ENCODE measurements at regions not wholly inside any gene's neighbourhood (a gene's known extent, or its start where the extent isn't known, plus 50 kb on each side); places are given as distances from the start of the nearest gene placed in this dataset.

GRCh38 chr13:29654843-29655547, 59.5 kb upstream of the SLC7A1 start:
- Histone ChIP-seq H3K27ac (no peak overlapping the region), H3K36me3 (replicated peaks) (no peaks in the 10 kb centered on the region), H3K4me3 (ENCODE audit: low read depth, low read length) (no peak overlapping the region), H3K27me3 (replicated peaks) (no peaks in the 10 kb centered on the region)
- peak; percentile 46 for DNase-seq
- no peak for TF ChIP-seq CTCF (IDR thresholded peaks at IDR 0.05; ENCODE audit: low read depth, low read length, missing control alignments)
- in situ Hi-C loops (cut with HindIII; ENCODE audit: low pct_ligation_motif_present, low sequenced_read_pairs), result no loop called here

- H3K36me3 ChIP-seq (replicated peaks), result no peaks in the 10 kb centered on the region
- H3K27ac ChIP-seq, result no peak overlapping the region
- no peak overlapping the region for H3K4me3 ChIP-seq (ENCODE audit: low read depth, low read length)
- in situ Hi-C loops (cut with HindIII; ENCODE audit: low pct_ligation_motif_present, low sequenced_read_pairs), result no loop called here
- no peaks in the 10 kb centered on the region for H3K27me3 ChIP-seq (replicated peaks)
- DNase-seq, result no peak
- TF ChIP-seq CTCF (IDR thresholded peaks at IDR 0.05; ENCODE audit: low read depth, low read length, missing control alignments), result no peak
These were observed 58.9 kb upstream of the SLC7A1 start for GRCh38 chr13:29654384-29654783.

GRCh38 chr13:29648760-29649159, 53.3 kb upstream of the SLC7A1 start:
- Histone ChIP-seq H3K36me3 (replicated peaks) (no peaks in the 10 kb centered on the region), H3K4me3 (ENCODE audit: low read depth, low read length) (no peak overlapping the region), H3K27ac (no peak overlapping the region), H3K27me3 (replicated peaks) (no peaks in the 10 kb centered on the region)
- no peak for TF ChIP-seq CTCF (IDR thresholded peaks at IDR 0.05; ENCODE audit: low read depth, low read length, missing control alignments)
- in situ Hi-C loops (cut with HindIII; ENCODE audit: low pct_ligation_motif_present, low sequenced_read_pairs), result no loop called here
- DNase-seq, result no peak
